Liver (tissue), 8 donors: ENCODE measurements at regions not wholly inside any gene's neighbourhood (a gene's known extent, or its start where the extent isn't known, plus 50 kb on each side); places are given as distances from the start of the nearest gene placed in this dataset.

ENCODE experiments used
- DNase-seq: peaks from one replicate; pipeline ENCODE4 v3.0.0-alpha.2; 2017; ENCODE audit warnings: low spot score
- H3K27ac ChIP-seq, 2 donors: one replicate each; pipeline ENCODE4 v1.7.0; 2013; ENCODE audit warnings: inconsistent platforms in 2 of 2, low read length in 2 of 2, control low read depth in 1 of 2, low read depth in 1 of 2, mild to moderate bottlenecking in 1 of 2
- H3K27me3 ChIP-seq, 4 donors: one replicate each; pipeline versions ENCODE4 v1.6.1 to v1.7.0; 2013; ENCODE audit warnings: low read length in 3 of 4, inconsistent platforms in 1 of 4, mild to moderate bottlenecking in 1 of 4, moderate library complexity in 1 of 4; ENCODE audit not compliant: control insufficient read depth in 4 of 4, insufficient read depth in 4 of 4
- H3K36me3 ChIP-seq, 4 donors: one replicate each; pipeline versions ENCODE4 v1.6.1 to v1.7.0; 2013; ENCODE audit warnings: low read length in 3 of 4, mild to moderate bottlenecking in 3 of 4, low read depth in 1 of 4, moderate library complexity in 1 of 4; ENCODE audit not compliant: control insufficient read depth in 4 of 4, insufficient read depth in 3 of 4
- H3K4me1 ChIP-seq, 4 donors: one replicate each; pipeline versions ENCODE4 v1.6.1 to v1.7.0; 2013; ENCODE audit warnings: low read length in 3 of 4, mild to moderate bottlenecking in 3 of 4, moderate library complexity in 1 of 4; ENCODE audit not compliant: control insufficient read depth in 4 of 4, insufficient read depth in 4 of 4
- H3K4me3 ChIP-seq, 3 donors: one replicate each; pipeline versions ENCODE4 v1.6.1 to v1.7.0; 2013; ENCODE audit warnings: low read length in 3 of 3, control low read depth in 1 of 3, low read depth in 1 of 3, mild to moderate bottlenecking in 1 of 3
- H3K9ac ChIP-seq, 2 donors: one replicate each; pipeline ENCODE4 v1.7.0; 2013; ENCODE audit warnings: low read length in 2 of 2, mild to moderate bottlenecking in 2 of 2, moderate library complexity in 2 of 2, control low read depth in 1 of 2, low read depth in 1 of 2
- H3K9me3 ChIP-seq, 4 donors: one replicate each; pipeline versions ENCODE4 v1.6.1 to v1.7.0; 2013; ENCODE audit warnings: low read length in 3 of 4; ENCODE audit not compliant: control insufficient read depth in 4 of 4
- ATF3 ChIP-seq: IDR thresholded peaks from 2 replicates; pipeline ENCODE4 v1.6.1; 2016; ENCODE audit warnings: antibody characterized with exemption
- CTCF ChIP-seq: fragments of 150-350 bp; IDR thresholded peaks from 2 replicates; pipeline ENCODE4 v1.5.1; 2017; ENCODE audit warnings: improper control_type of control experiment, low read depth, low read length; ENCODE audit not compliant: missing input control
- EGR1 ChIP-seq, 2 donors: IDR thresholded peaks; 2 replicates each; pipeline ENCODE4 v1.6.1; 2016 to 2018; ENCODE audit warnings: antibody characterized with exemption in 2 of 2, low read depth in 2 of 2
- FOXA1 ChIP-seq: IDR thresholded peaks from 2 replicates; pipeline ENCODE4 v1.6.1; 2016; ENCODE audit warnings: antibody characterized with exemption
- FOXA2 ChIP-seq: IDR thresholded peaks from 2 replicates; pipeline ENCODE4 v1.6.1; 2016; ENCODE audit warnings: antibody characterized with exemption
- GABPA ChIP-seq, 2 donors: IDR thresholded peaks in 1 of 2; conservative IDR thresholded peaks in 1 of 2; 2 replicates each; pipeline ENCODE4 v1.6.1; 2016; ENCODE audit warnings: antibody characterized with exemption in 2 of 2, mild to moderate bottlenecking in 1 of 2, moderate library complexity in 1 of 2
- HNF4A ChIP-seq, 2 donors: conservative IDR thresholded peaks; 2 replicates each; pipeline ENCODE4 v1.6.1; 2016; ENCODE audit warnings: antibody characterized with exemption in 2 of 2, mild to moderate bottlenecking in 2 of 2
- HNF4G ChIP-seq: IDR thresholded peaks from 2 replicates; pipeline ENCODE4 v1.6.1; 2016; ENCODE audit warnings: antibody characterized with exemption
- JUND ChIP-seq, 2 donors: IDR thresholded peaks; 2 replicates each; pipeline ENCODE4 v1.6.1; 2016; ENCODE audit warnings: antibody characterized with exemption in 2 of 2
- MAX ChIP-seq: IDR thresholded peaks from 2 replicates; pipeline ENCODE4 v1.6.1; 2016; ENCODE audit warnings: antibody characterized with exemption
- NR2F2 ChIP-seq: IDR thresholded peaks from 2 replicates; pipeline ENCODE4 v1.6.1; 2016; ENCODE audit warnings: antibody characterized with exemption
- RAD21 ChIP-seq, 2 donors: IDR thresholded peaks; 2 replicates each; pipeline ENCODE4 v1.6.1; 2016; ENCODE audit warnings: antibody characterized with exemption in 2 of 2, mild to moderate bottlenecking in 2 of 2
- REST ChIP-seq: IDR thresholded peaks from 2 replicates; pipeline ENCODE4 v1.6.1; 2016; ENCODE audit warnings: antibody characterized with exemption, mild to moderate bottlenecking
- RXRA ChIP-seq, 2 donors: IDR thresholded peaks; 2 replicates each; pipeline ENCODE4 v1.6.1; 2017 to 2018; ENCODE audit warnings: antibody characterized with exemption in 2 of 2, mild to moderate bottlenecking in 1 of 2
- SP1 ChIP-seq: IDR thresholded peaks from 2 replicates; pipeline ENCODE4 v1.6.1; 2018; ENCODE audit warnings: antibody characterized with exemption, mild to moderate bottlenecking
- TAF1 ChIP-seq: conservative IDR thresholded peaks from 2 replicates; pipeline ENCODE4 v1.6.1; 2016; ENCODE audit warnings: antibody characterized with exemption, mild to moderate bottlenecking
- YY1 ChIP-seq: IDR thresholded peaks from 2 replicates; pipeline ENCODE4 v1.6.1; 2016; ENCODE audit warnings: antibody characterized with exemption, mild to moderate bottlenecking
- ZBTB33 ChIP-seq: IDR thresholded peaks from 2 replicates; pipeline ENCODE4 v1.6.1; 2016; ENCODE audit warnings: antibody characterized with exemption
- WGBS: extraction: QIAGEN DNeasy Blood & Tissue Kit; methylation state at CpG from one replicate; pipeline ENCODE4 v1.1.7; 2013; 5-methylcytosine and 5-hydroxymethylcytosine counted together
- donor health status: healthy.
- donor health status: healthy.
- donor health status: healthy.
- donor health status: healthy.
- donor health status: healthy.

- Histone ChIP-seq H3K9me3 (no peaks in the 10 kb centered on the region), H3K4me3 (no peak overlapping the region), H3K9ac (no peak overlapping the region), H3K27me3 (no peaks in the 10 kb centered on the region), H3K4me1 (no peaks in the 10 kb centered on the region), H3K27ac (no peak overlapping the region), H3K36me3 (no peaks in the 10 kb centered on the region)
- WGBS: 62% methylated on average over 1 of the region's 1 CpG
- no peak for DNase-seq
- TF ChIP-seq FOXA2 (no peak), MAX (no peak), YY1 (no peak), NR2F2 (no peak), JUND (IDR thresholded peaks at IDR 0.05) (no peak)
Observed at GRCh38 chr3:152891678-152892077, 56.7 kb downstream of the P2RY1 start.

- H3K9ac ChIP-seq: no peak overlapping the region
Observed at GRCh38 chr3:152892446-152892845, 57.5 kb downstream of the P2RY1 start.

GRCh38 chr3:152893647-152894046 is 58.7 kb downstream of the P2RY1 start:
- Histone ChIP-seq H3K4me1 (no peaks in the 10 kb centered on the region), H3K27ac (no peak overlapping the region), H3K9ac (no peak overlapping the region), H3K9me3 (no peaks in the 10 kb centered on the region), H3K27me3 (no peaks in the 10 kb centered on the region), H3K4me3 (no peak overlapping the region), H3K36me3 (no peaks in the 10 kb centered on the region)
- DNase-seq: no peak
- 77% methylated on average over 3 of the region's 3 CpGs for WGBS
- no peak for TF ChIP-seq RAD21 (IDR thresholded peaks at IDR 0.05)
- no peak for TF ChIP-seq HNF4A (conservative IDR thresholded peaks at IDR 0.05)
- TF ChIP-seq SP1: no peak
- no peak for TF ChIP-seq NR2F2
- TF ChIP-seq ATF3: no peak
- no peak for TF ChIP-seq FOXA1
- TF ChIP-seq RXRA (IDR thresholded peaks at IDR 0.05): no peak
- no peak for TF ChIP-seq REST
- TF ChIP-seq ZBTB33: no peak

More at GRCh38 chr3:152892446-152892845, 57.5 kb downstream of the P2RY1 start:
- Histone ChIP-seq H3K36me3 (no peaks in the 10 kb centered on the region), H3K27me3 (no peaks in the 10 kb centered on the region), H3K4me1 (no peaks in the 10 kb centered on the region), H3K9me3 (no peaks in the 10 kb centered on the region), H3K27ac (no peak overlapping the region), H3K4me3 (no peak overlapping the region)
- no peak for DNase-seq
- no peak for TF ChIP-seq YY1
- TF ChIP-seq RXRA (IDR thresholded peaks at IDR 0.05): no peak
- no peak for TF ChIP-seq JUND (IDR thresholded peaks at IDR 0.05)
- TF ChIP-seq NR2F2: no peak
- TF ChIP-seq MAX: no peak
- no peak for TF ChIP-seq GABPA (IDR thresholded peaks at IDR 0.05 in 1 of 2, conservative IDR thresholded peaks at IDR 0.05 in 1 of 2)
- no peak for TF ChIP-seq EGR1 (IDR thresholded peaks at IDR 0.05; ENCODE audit: low read depth in 2 of 2)
- TF ChIP-seq FOXA1: no peak
- TF ChIP-seq HNF4A (conservative IDR thresholded peaks at IDR 0.05): no peak
- TF ChIP-seq TAF1: no peak
- TF ChIP-seq ATF3: no peak
- TF ChIP-seq CTCF: no peak
- no peak for TF ChIP-seq FOXA2
- TF ChIP-seq HNF4G: no peak
